GM23338 (cell line): ENCODE measurements at regions not wholly inside any gene's neighbourhood (a gene's known extent, or its start where the extent isn't known, plus 50 kb on each side); places are given as distances from the start of the nearest gene placed in this dataset.

Source experiments
- ATAC-seq: fragments of 200-7000 bp; cut with Tn5 transposase; 3 replicates; pipeline ENCODE4 v1.9.1; 2020
- DNase-seq: peaks from one replicate; pipeline ENCODE4 v3.0.0-alpha.2; 2015; ENCODE audit warnings: low spot score
- H2AFZ ChIP-seq: fragments of 200-600 bp; sonication (generic); 2 replicates; pipeline ENCODE4 v1.8.0; 2016; ENCODE audit warnings: antibody characterized with exemption, mild to moderate bottlenecking, moderate library complexity
- H3F3A ChIP-seq: fragments of 200-600 bp; sonication (generic); replicated peaks from 2 replicates; pipeline ENCODE4 v1.8.0; 2017; ENCODE audit warnings: antibody characterized with exemption, mixed run types, low read depth
- H3K27ac ChIP-seq: fragments of 200-600 bp; sonication (generic); 2 replicates; pipeline ENCODE4 v1.6.1; 2016; ENCODE audit warnings: low read depth
- H3K27me3 ChIP-seq: fragments of 200-600 bp; sonication (generic); 2 replicates; pipeline ENCODE4 v1.8.0; 2016; ENCODE audit warnings: mild to moderate bottlenecking, mixed run types, moderate library complexity; ENCODE audit not compliant: insufficient read depth
- H3K36me3 ChIP-seq: fragments of 200-600 bp; sonication (generic); 2 replicates; pipeline ENCODE4 v1.8.0; 2016; ENCODE audit warnings: mild to moderate bottlenecking; ENCODE audit not compliant: insufficient read depth
- H3K4me1 ChIP-seq: fragments of 200-600 bp; sonication (generic); 2 replicates; pipeline ENCODE4 v1.8.0; 2016; ENCODE audit warnings: mild to moderate bottlenecking, moderate library complexity; ENCODE audit not compliant: insufficient read depth
- H3K4me2 ChIP-seq: fragments of 200-600 bp; sonication (generic); 2 replicates; pipeline ENCODE4 v1.7.1; 2017; ENCODE audit warnings: mixed run types
- H3K4me3 ChIP-seq: fragments of 200-600 bp; sonication (generic); 2 replicates; pipeline ENCODE4 v1.6.1; 2016; ENCODE audit warnings: mixed run types
- H3K79me2 ChIP-seq: fragments of 200-600 bp; sonication (generic); replicated peaks from 2 replicates; pipeline ENCODE4 v1.8.0; 2017; ENCODE audit warnings: mild to moderate bottlenecking; ENCODE audit not compliant: insufficient read depth
- H3K9me2 ChIP-seq: fragments of 200-600 bp; sonication (generic); 2 replicates; pipeline ENCODE4 v1.8.0; 2017; ENCODE audit not compliant: insufficient read depth
- H4K20me1 ChIP-seq: fragments of 200-600 bp; sonication (generic); replicated peaks from 2 replicates; pipeline ENCODE4 v1.8.0; 2017; ENCODE audit warnings: mild to moderate bottlenecking; ENCODE audit not compliant: insufficient read depth
- H3K27ac Mint-ChIP-seq: 2 replicates; pipeline ENCODE4 v1.8.0; 2020; ENCODE audit warnings: inconsistent platforms, mild to moderate bottlenecking, moderate library complexity, mixed read lengths
- H3K27me3 Mint-ChIP-seq: 3 replicates; pipeline ENCODE4 v1.8.0; 2022; ENCODE audit warnings: low read depth, mild to moderate bottlenecking, moderate library complexity, mixed read lengths, inconsistent platforms; ENCODE audit not compliant: insufficient read depth, poor library complexity
- H3K36me3 Mint-ChIP-seq: 3 replicates; pipeline ENCODE4 v1.8.0; 2021; ENCODE audit warnings: low read depth, mild to moderate bottlenecking, inconsistent platforms, moderate library complexity, mixed read lengths
- H3K4me1 Mint-ChIP-seq: 3 replicates; pipeline ENCODE4 v1.8.0; 2020; ENCODE audit warnings: mild to moderate bottlenecking, inconsistent platforms, mixed read lengths
- H3K4me3 Mint-ChIP-seq: 3 replicates; pipeline ENCODE4 v1.8.0; 2021; ENCODE audit warnings: moderate library complexity, mild to moderate bottlenecking, inconsistent platforms, mixed read lengths
- H3K9me3 Mint-ChIP-seq: 3 replicates; pipeline ENCODE4 v1.8.0; 2020; ENCODE audit warnings: moderate library complexity, mild to moderate bottlenecking, inconsistent platforms, mixed read lengths
- CREB1 ChIP-seq: fragments of 250-450 bp; sonication (Bioruptor Pico); IDR thresholded peaks from 2 replicates; pipeline ENCODE4 v1.5.0; 2020; ENCODE audit warnings: low read depth, mild to moderate bottlenecking, moderate library complexity
- ETS1 ChIP-seq: IDR thresholded peaks from 2 replicates; pipeline ENCODE4 v1.6.1; 2016; ENCODE audit warnings: antibody characterized with exemption
- JUNB ChIP-seq: IDR thresholded peaks from one replicate; pipeline ENCODE4 v1.6.1; 2016; ENCODE audit warnings: antibody characterized with exemption; ENCODE audit not compliant: unreplicated experiment
- NANOG ChIP-seq: IDR thresholded peaks from 2 replicates; pipeline ENCODE4 v1.6.1; 2016; ENCODE audit warnings: antibody characterized with exemption, borderline replicate concordance
- POLR2AphosphoS5 ChIP-seq: IDR thresholded peaks from 2 replicates; pipeline ENCODE4 v1.6.1; 2016; ENCODE audit warnings: antibody characterized with exemption, low read depth
- ZNF331 ChIP-seq: fragments of 250-450 bp; sonication (Bioruptor Pico); IDR thresholded peaks from 2 replicates; pipeline ENCODE4 v1.5.0; 2020; ENCODE audit warnings: low read depth, mild to moderate bottlenecking, moderate library complexity
- TF ChIP-seq, protein P1 (sequence below): IDR thresholded peaks from one replicate; pipeline ENCODE4 v1.6.1; 2018; ENCODE audit warnings: antibody characterized with exemption; ENCODE audit not compliant: unreplicated experiment
- TF ChIP-seq, protein P2 (sequence below), 2 experiments: fragments of 200-600 bp in 1 of 2; sonication (generic) in 1 of 2; conservative IDR thresholded peaks; 2 replicates each; pipeline versions ENCODE4 v1.5.1 to v1.6.1; 2016 to 2017; ENCODE audit warnings: antibody characterized with exemption in 2 of 2, low read depth in 2 of 2, mild to moderate bottlenecking in 2 of 2, moderate library complexity in 1 of 2
- TF ChIP-seq, protein P3 (sequence below): fragments of 250-450 bp; sonication (Bioruptor Pico); IDR thresholded peaks from 2 replicates; pipeline ENCODE4 v1.5.0; 2020; ENCODE audit warnings: mild to moderate bottlenecking, moderate library complexity

DNA sequence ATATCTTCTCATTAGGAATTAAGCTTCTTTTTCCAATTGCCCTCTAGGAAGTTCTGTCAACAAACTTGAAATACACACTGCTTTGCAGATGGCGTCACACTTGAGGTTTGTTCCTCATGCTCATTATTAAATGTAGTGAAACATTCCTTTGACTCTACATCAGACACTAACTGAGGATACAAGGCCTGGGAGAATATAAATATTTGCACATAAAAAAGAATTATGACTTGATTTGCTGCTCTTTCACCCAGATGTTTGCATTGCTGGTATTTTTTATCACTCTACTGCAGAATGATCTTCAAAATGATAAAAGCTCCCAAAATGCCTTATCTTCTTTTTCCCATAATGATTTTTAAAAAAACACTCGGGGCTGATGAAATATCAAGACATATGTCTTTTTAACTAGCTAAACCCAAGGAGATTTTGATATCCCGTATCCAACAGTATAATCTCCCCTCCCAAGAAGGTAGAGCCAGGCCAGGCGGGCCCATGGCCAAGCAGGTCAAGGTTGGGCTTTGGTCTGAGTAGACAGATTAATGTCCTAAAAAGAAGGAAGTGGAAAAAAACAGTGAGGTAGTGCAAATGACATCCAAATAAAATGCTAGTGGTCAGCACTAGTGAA, 264.6 kb downstream of the HHIPL2 start:
- TF ChIP-seq, protein P1, sequence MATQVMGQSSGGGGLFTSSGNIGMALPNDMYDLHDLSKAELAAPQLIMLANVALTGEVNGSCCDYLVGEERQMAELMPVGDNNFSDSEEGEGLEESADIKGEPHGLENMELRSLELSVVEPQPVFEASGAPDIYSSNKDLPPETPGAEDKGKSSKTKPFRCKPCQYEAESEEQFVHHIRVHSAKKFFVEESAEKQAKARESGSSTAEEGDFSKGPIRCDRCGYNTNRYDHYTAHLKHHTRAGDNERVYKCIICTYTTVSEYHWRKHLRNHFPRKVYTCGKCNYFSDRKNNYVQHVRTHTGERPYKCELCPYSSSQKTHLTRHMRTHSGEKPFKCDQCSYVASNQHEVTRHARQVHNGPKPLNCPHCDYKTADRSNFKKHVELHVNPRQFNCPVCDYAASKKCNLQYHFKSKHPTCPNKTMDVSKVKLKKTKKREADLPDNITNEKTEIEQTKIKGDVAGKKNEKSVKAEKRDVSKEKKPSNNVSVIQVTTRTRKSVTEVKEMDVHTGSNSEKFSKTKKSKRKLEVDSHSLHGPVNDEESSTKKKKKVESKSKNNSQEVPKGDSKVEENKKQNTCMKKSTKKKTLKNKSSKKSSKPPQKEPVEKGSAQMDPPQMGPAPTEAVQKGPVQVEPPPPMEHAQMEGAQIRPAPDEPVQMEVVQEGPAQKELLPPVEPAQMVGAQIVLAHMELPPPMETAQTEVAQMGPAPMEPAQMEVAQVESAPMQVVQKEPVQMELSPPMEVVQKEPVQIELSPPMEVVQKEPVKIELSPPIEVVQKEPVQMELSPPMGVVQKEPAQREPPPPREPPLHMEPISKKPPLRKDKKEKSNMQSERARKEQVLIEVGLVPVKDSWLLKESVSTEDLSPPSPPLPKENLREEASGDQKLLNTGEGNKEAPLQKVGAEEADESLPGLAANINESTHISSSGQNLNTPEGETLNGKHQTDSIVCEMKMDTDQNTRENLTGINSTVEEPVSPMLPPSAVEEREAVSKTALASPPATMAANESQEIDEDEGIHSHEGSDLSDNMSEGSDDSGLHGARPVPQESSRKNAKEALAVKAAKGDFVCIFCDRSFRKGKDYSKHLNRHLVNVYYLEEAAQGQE = no peak
- no peak for TF ChIP-seq JUNB
- no peak for TF ChIP-seq ETS1
- no peak for TF ChIP-seq NANOG
- TF ChIP-seq, protein P2, sequence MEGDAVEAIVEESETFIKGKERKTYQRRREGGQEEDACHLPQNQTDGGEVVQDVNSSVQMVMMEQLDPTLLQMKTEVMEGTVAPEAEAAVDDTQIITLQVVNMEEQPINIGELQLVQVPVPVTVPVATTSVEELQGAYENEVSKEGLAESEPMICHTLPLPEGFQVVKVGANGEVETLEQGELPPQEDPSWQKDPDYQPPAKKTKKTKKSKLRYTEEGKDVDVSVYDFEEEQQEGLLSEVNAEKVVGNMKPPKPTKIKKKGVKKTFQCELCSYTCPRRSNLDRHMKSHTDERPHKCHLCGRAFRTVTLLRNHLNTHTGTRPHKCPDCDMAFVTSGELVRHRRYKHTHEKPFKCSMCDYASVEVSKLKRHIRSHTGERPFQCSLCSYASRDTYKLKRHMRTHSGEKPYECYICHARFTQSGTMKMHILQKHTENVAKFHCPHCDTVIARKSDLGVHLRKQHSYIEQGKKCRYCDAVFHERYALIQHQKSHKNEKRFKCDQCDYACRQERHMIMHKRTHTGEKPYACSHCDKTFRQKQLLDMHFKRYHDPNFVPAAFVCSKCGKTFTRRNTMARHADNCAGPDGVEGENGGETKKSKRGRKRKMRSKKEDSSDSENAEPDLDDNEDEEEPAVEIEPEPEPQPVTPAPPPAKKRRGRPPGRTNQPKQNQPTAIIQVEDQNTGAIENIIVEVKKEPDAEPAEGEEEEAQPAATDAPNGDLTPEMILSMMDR (conservative IDR thresholded peaks at IDR 0.05; ENCODE audit: low read depth in 2 of 2) = no peak
- no peak for TF ChIP-seq POLR2AphosphoS5
- TF ChIP-seq, protein P3, sequence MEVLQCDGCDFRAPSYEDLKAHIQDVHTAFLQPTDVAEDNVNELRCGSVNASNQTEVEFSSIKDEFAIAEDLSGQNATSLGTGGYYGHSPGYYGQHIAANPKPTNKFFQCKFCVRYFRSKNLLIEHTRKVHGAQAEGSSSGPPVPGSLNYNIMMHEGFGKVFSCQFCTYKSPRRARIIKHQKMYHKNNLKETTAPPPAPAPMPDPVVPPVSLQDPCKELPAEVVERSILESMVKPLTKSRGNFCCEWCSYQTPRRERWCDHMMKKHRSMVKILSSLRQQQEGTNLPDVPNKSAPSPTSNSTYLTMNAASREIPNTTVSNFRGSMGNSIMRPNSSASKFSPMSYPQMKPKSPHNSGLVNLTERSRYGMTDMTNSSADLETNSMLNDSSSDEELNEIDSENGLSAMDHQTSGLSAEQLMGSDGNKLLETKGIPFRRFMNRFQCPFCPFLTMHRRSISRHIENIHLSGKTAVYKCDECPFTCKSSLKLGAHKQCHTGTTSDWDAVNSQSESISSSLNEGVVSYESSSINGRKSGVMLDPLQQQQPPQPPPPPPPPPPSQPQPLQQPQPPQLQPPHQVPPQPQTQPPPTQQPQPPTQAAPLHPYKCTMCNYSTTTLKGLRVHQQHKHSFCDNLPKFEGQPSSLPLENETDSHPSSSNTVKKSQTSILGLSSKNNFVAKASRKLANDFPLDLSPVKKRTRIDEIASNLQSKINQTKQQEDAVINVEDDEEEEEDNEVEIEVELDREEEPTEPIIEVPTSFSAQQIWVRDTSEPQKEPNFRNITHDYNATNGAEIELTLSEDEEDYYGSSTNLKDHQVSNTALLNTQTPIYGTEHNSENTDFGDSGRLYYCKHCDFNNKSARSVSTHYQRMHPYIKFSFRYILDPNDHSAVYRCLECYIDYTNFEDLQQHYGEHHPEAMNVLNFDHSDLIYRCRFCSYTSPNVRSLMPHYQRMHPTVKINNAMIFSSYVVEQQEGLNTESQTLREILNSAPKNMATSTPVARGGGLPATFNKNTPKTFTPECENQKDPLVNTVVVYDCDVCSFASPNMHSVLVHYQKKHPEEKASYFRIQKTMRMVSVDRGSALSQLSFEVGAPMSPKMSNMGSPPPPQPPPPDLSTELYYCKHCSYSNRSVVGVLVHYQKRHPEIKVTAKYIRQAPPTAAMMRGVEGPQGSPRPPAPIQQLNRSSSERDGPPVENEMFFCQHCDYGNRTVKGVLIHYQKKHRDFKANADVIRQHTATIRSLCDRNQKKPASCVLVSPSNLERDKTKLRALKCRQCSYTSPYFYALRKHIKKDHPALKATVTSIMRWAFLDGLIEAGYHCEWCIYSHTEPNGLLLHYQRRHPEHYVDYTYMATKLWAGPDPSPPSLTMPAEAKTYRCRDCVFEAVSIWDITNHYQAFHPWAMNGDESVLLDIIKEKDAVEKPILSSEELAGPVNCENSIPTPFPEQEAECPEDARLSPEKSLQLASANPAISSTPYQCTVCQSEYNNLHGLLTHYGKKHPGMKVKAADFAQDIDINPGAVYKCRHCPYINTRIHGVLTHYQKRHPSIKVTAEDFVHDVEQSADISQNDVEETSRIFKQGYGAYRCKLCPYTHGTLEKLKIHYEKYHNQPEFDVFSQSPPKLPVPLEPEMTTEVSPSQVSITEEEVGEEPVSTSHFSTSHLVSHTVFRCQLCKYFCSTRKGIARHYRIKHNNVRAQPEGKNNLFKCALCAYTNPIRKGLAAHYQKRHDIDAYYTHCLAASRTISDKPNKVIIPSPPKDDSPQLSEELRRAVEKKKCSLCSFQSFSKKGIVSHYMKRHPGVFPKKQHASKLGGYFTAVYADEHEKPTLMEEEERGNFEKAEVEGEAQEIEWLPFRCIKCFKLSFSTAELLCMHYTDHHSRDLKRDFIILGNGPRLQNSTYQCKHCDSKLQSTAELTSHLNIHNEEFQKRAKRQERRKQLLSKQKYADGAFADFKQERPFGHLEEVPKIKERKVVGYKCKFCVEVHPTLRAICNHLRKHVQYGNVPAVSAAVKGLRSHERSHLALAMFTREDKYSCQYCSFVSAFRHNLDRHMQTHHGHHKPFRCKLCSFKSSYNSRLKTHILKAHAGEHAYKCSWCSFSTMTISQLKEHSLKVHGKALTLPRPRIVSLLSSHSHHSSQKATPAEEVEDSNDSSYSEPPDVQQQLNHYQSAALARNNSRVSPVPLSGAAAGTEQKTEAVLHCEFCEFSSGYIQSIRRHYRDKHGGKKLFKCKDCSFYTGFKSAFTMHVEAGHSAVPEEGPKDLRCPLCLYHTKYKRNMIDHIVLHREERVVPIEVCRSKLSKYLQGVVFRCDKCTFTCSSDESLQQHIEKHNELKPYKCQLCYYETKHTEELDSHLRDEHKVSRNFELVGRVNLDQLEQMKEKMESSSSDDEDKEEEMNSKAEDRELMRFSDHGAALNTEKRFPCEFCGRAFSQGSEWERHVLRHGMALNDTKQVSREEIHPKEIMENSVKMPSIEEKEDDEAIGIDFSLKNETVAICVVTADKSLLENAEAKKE (CRISPR knock-in tag) = no peak
- no peak for TF ChIP-seq CREB1 (CRISPR knock-in tag)
- no peak for TF ChIP-seq ZNF331 (CRISPR knock-in tag)
- no peak overlapping the region for H3K4me2 ChIP-seq
- no peak overlapping the region for H2AFZ ChIP-seq
- no peaks in the 10 kb centered on the region for H3K4me1 Mint-ChIP-seq
- ATAC-seq (no peak), DNase-seq (no peak)
- H3K79me2 ChIP-seq = no peaks in the 10 kb centered on the region
- H3K36me3 Mint-ChIP-seq = no peaks in the 10 kb centered on the region
- no peaks in the 10 kb centered on the region for H3F3A ChIP-seq
- no peak overlapping the region for H3K27ac Mint-ChIP-seq
- no peaks in the 10 kb centered on the region for H4K20me1 ChIP-seq
- H3K27me3 ChIP-seq = no peaks in the 10 kb centered on the region
- H3K27me3 Mint-ChIP-seq = no peaks in the 10 kb centered on the region
- H3K4me3 ChIP-seq = no peak overlapping the region
- peaks cover 19% of the 10 kb centered on the region; the same call in 1 of the 2 replicates for H3K9me2 ChIP-seq
- H3K27ac ChIP-seq = no peak overlapping the region
- no peaks in the 10 kb centered on the region for H3K4me1 ChIP-seq
- no peak overlapping the region for H3K4me3 Mint-ChIP-seq
- no peaks in the 10 kb centered on the region for H3K36me3 ChIP-seq
- H3K9me3 Mint-ChIP-seq = peaks cover 6% of the 10 kb centered on the region; the same call in 1 of the 3 replicates
